CD4-positive, alpha-beta T cell treated with Interleukin-21 for 1 hour (primary cell): ENCODE measurements at regions not wholly inside any gene's neighbourhood (a gene's known extent, or its start where the extent isn't known, plus 50 kb on each side); places are given as distances from the start of the nearest gene placed in this dataset.
"Not testable (repeated sequence)": the region's sequence is repeated elsewhere in the genome, so short reads cannot be mapped to it uniquely, and the experiment has no call there.

ENCODE experiments used
- DNase-seq: peaks from one replicate; pipeline ENCODE4 v3.0.0-alpha.2; 2020

- DNase-seq: no peak
Measured at GRCh38 chr5:163706053-163706771, 200.8 kb downstream of the MAT2B start.

- DNase-seq: no peak
Measured at GRCh38 chr5:163712011-163712410, 206.6 kb downstream of the MAT2B start.

GRCh38 chr5:163718272-163718671 lies 212.9 kb downstream of the MAT2B start:
- DNase-seq: no peak

- DNase-seq: no peak
Measured at GRCh38 chr5:163724305-163724704, 218.9 kb downstream of the MAT2B start.

GRCh38 chr5:163727028-163727427 lies 221.6 kb downstream of the MAT2B start:
- no peak for DNase-seq

- DNase-seq: no peak
Measured at GRCh38 chr5:163730206-163730756, 224.9 kb downstream of the MAT2B start.

GRCh38 chr5:163731256-163731655 lies 225.8 kb downstream of the MAT2B start:
- DNase-seq: no peak

GRCh38 chr5:163735069-163735468 lies 229.7 kb downstream of the MAT2B start:
- no peak for DNase-seq

- DNase-seq: no peak
Measured at GRCh38 chr5:163747586-163747985, 242.2 kb downstream of the MAT2B start.

GRCh38 chr5:163748934-163749333 lies 243.5 kb downstream of the MAT2B start:
- no peak for DNase-seq

GRCh38 chr5:163750415-163750814 lies 245.0 kb downstream of the MAT2B start:
- not testable (repeated sequence) for DNase-seq

- DNase-seq: no peak
Measured at GRCh38 chr5:163755505-163755904, 250.1 kb downstream of the MAT2B start.

GRCh38 chr5:163756170-163756569 lies 250.8 kb downstream of the MAT2B start:
- DNase-seq: no peak

GRCh38 chr5:163757344-163757743 lies 251.9 kb downstream of the MAT2B start:
- DNase-seq: no peak

- DNase-seq: no peak
Measured at GRCh38 chr5:163758283-163758711, 252.9 kb downstream of the MAT2B start.

GRCh38 chr5:163759000-163759704 lies 253.7 kb downstream of the MAT2B start:
- DNase-seq: no peak

GRCh38 chr5:163760498-163760897 lies 255.1 kb downstream of the MAT2B start:
- no peak for DNase-seq

GRCh38 chr5:163766936-163767670 lies 261.7 kb downstream of the MAT2B start:
- no peak for DNase-seq

GRCh38 chr5:163770625-163771024 lies 265.2 kb downstream of the MAT2B start:
- DNase-seq: no peak

- DNase-seq: no peak
Measured at GRCh38 chr5:163772241-163772640, 266.8 kb downstream of the MAT2B start.

GRCh38 chr5:163772644-163773043 lies 267.2 kb downstream of the MAT2B start:
- no peak for DNase-seq

- DNase-seq: no peak
Measured at GRCh38 chr5:163773226-163773625, 267.8 kb downstream of the MAT2B start.

- DNase-seq: no peak
Measured at GRCh38 chr5:163789870-163790269, 284.5 kb downstream of the MAT2B start.
